Keratinocyte (primary cell): ENCODE measurements at regions not wholly inside any gene's neighbourhood (a gene's known extent, or its start where the extent isn't known, plus 50 kb on each side); places are given as distances from the start of the nearest gene placed in this dataset.

Source experiments
- DNase-seq: peaks from one replicate; pipeline ENCODE4 v3.0.0-alpha.2; 2011; ENCODE audit warnings: low read depth, missing footprints, low spot score
- FAIRE-seq: peaks from 2 replicates; lab custom pipeline; 2011; peaks lifted over from hg19 to GRCh38; lab: Jason Lieb, UNC
- H2AFZ ChIP-seq: 2 replicates; pipeline ENCODE4 v1.6.0; 2012; ENCODE audit warnings: low read length, control low read depth, inconsistent platforms; ENCODE audit not compliant: control insufficient read depth
- H3K27ac ChIP-seq: 2 replicates; pipeline ENCODE4 v1.5.1; 2011; ENCODE audit warnings: low read length; ENCODE audit not compliant: control insufficient read depth, insufficient read depth
- H3K27me3 ChIP-seq: 3 replicates; pipeline ENCODE4 v1.6.0; 2011; ENCODE audit warnings: low read length; ENCODE audit not compliant: control insufficient read depth, insufficient read depth; ENCODE audit errors: extremely low read depth
- H3K36me3 ChIP-seq, 2 experiments: 2 replicates in 1 of 2; 3 replicates in 1 of 2; pipeline ENCODE4 v1.5.1; 2011; ENCODE audit warnings: low read length in 2 of 2, mild to moderate bottlenecking in 1 of 2; ENCODE audit not compliant: control insufficient read depth in 2 of 2, insufficient read depth in 2 of 2; ENCODE audit errors: extremely low read depth in 1 of 2
- H3K4me1 ChIP-seq: 3 replicates; pipeline ENCODE4 v1.5.1; 2011; ENCODE audit warnings: low read length; ENCODE audit not compliant: control insufficient read depth, insufficient read depth; ENCODE audit errors: extremely low read depth
- H3K4me2 ChIP-seq: 3 replicates; pipeline ENCODE4 v1.6.0; 2011; ENCODE audit warnings: low read depth, low read length; ENCODE audit not compliant: control insufficient read depth, insufficient read depth; ENCODE audit errors: extremely low read depth
- H3K4me3 ChIP-seq, 3 experiments: fragments of 200-600 bp in 1 of 3; sonication (generic) in 1 of 3; 2 replicates in 2 of 3; 3 replicates in 1 of 3; pipeline ENCODE4 v1.5.1; 2011 to 2016; ENCODE audit warnings: low read length in 3 of 3, mild to moderate bottlenecking in 3 of 3, control low read depth in 2 of 3, inconsistent platforms in 1 of 3, low read depth in 1 of 3, mixed read lengths in 1 of 3, mixed run types in 1 of 3, moderate library complexity in 1 of 3; ENCODE audit not compliant: control insufficient read depth in 2 of 3, insufficient read depth in 2 of 3; ENCODE audit errors: extremely low read depth in 1 of 3
- H3K79me2 ChIP-seq: 2 replicates; pipeline ENCODE4 v1.6.0; 2012; ENCODE audit warnings: low read length; ENCODE audit not compliant: control insufficient read depth, insufficient read depth
- H3K9ac ChIP-seq: 3 replicates; pipeline ENCODE4 v1.6.0; 2011; ENCODE audit warnings: low read length; ENCODE audit not compliant: control insufficient read depth, insufficient read depth; ENCODE audit errors: extremely low read depth
- H3K9me1 ChIP-seq: 3 replicates; pipeline ENCODE4 v1.6.0; 2011; ENCODE audit warnings: low read length; ENCODE audit not compliant: control insufficient read depth, insufficient read depth; ENCODE audit errors: extremely low read depth
- H3K9me3 ChIP-seq: 2 replicates; pipeline ENCODE4 v1.5.1; 2012; ENCODE audit warnings: low read depth, low read length; ENCODE audit not compliant: control insufficient read depth
- H4K20me1 ChIP-seq: 3 replicates; pipeline ENCODE4 v1.6.0; 2011; ENCODE audit warnings: low read length; ENCODE audit not compliant: control insufficient read depth, insufficient read depth; ENCODE audit errors: extremely low read depth
- CTCF ChIP-seq, 3 experiments: IDR thresholded peaks in 1 of 3; conservative IDR thresholded peaks in 1 of 3; optimal IDR thresholded peaks in 1 of 3; 2 replicates in 2 of 3; 3 replicates in 1 of 3; pipeline versions ENCODE3 to v1.5.1; 2011; ENCODE audit warnings: low read length in 3 of 3, mild to moderate bottlenecking in 3 of 3, moderate library complexity in 2 of 3, control low read depth in 1 of 3, inconsistent platforms in 1 of 3; ENCODE audit not compliant: insufficient read depth in 2 of 3; ENCODE audit errors: extremely low read depth in 1 of 3
- EZH2 ChIP-seq: IDR thresholded peaks from one replicate; pipeline ENCODE4 v1.6.1; 2012; ENCODE audit warnings: inconsistent platforms, mild to moderate bottlenecking, low read length, moderate library complexity
- dilution Hi-C: fragments of 300-500 bp; cut with MboI; formaldehyde crosslinking; loops from one replicate; pipeline ENCODE4 v1.7.0; 2020; ENCODE audit warnings: low sequenced_read_pairs; ENCODE audit not compliant: extremely low pct_ligation_motif_present

DNA sequence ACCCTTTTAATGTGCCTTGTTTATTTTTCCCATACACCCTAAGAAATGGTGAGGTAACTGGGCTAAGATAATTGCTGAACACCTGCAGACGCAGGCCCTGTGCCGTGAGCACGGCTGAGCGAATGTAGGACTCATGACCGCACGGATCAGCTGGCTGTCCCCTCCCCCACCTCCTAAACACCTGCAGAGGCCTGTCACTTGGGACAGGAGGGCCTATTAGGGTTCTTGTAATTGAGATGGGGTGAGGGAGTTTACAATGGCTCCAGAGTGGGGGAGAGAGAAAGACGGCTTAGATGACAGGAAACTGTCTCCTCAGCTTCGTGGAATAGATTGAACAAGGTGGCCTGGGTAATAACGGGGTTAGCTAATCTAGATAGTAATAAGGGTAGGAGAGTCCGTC lies 291.7 kb upstream of the HABP2 start:
- Histone ChIP-seq H2AFZ (no peak overlapping the region), H3K4me1 (no peaks in the 10 kb centered on the region)

DNA sequence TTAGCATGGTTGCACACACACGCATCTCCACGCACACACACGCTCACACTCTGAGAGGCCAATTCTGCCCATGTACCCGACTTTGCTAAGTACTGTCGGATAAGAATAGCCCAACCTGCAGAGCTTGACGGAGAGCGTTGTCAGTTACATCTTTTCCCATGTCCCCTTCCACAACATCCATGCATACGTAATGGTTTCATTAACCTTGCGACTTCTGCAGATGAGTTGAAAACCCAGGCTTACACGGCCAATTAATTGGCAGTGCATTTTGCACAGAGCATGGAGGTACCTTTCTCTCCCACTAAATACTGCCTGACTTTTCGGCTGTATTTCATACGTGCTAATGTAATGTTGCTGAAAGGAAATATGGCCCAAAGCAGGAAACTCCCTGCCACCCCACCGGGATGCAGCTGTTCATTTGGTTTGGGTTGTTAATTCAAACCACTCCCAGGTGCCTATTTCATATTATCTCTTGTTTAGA lies 291.2 kb upstream of the HABP2 start:
- Histone ChIP-seq H3K9me1 (no peaks in the 10 kb centered on the region), H3K27ac (no peak overlapping the region), H3K79me2 (no peaks in the 10 kb centered on the region), H3K9ac (no peak overlapping the region), H3K4me3 (no peak overlapping the region), H2AFZ (no peak overlapping the region), H3K4me1 (no peaks in the 10 kb centered on the region), H4K20me1 (no peaks in the 10 kb centered on the region), H3K4me2 (no peak overlapping the region), H3K36me3 (no peaks in the 10 kb centered on the region), H3K27me3 (no peaks in the 10 kb centered on the region), H3K9me3 (no peaks in the 10 kb centered on the region)
- FAIRE-seq (no peak), DNase-seq (no peak)
- dilution Hi-C loops: no loop called here
- TF ChIP-seq EZH2 (no peak), CTCF (optimal IDR thresholded peaks at IDR 0.05 in 1 of 3, IDR thresholded peaks at IDR 0.05 in 1 of 3, conservative IDR thresholded peaks at IDR 0.05 in 1 of 3; ENCODE audit: extremely low read depth in 1 of 3, insufficient read depth in 2 of 3, low read length in 3 of 3) (no peak)

More for the DNA sequence above, 291.7 kb upstream of the HABP2 start:
- DNase-seq (no peak), FAIRE-seq (no peak)
- TF ChIP-seq EZH2 (no peak), CTCF (optimal IDR thresholded peaks at IDR 0.05 in 1 of 3, IDR thresholded peaks at IDR 0.05 in 1 of 3, conservative IDR thresholded peaks at IDR 0.05 in 1 of 3; ENCODE audit: extremely low read depth in 1 of 3, insufficient read depth in 2 of 3, low read length in 3 of 3) (no peak)
- dilution Hi-C loops: no loop called here
- H4K20me1 ChIP-seq: no peaks in the 10 kb centered on the region
- no peak overlapping the region for H3K4me2 ChIP-seq
- H3K9me1 ChIP-seq: no peaks in the 10 kb centered on the region
- H3K36me3 ChIP-seq: no peaks in the 10 kb centered on the region
- no peaks in the 10 kb centered on the region for H3K9me3 ChIP-seq
- H3K27ac ChIP-seq: no peak overlapping the region
- no peak overlapping the region for H3K4me3 ChIP-seq
- no peaks in the 10 kb centered on the region for H3K27me3 ChIP-seq
- H3K9ac ChIP-seq: no peak overlapping the region
- no peaks in the 10 kb centered on the region for H3K79me2 ChIP-seq
